ENCODE measurements at regions not wholly inside any gene's neighbourhood (a gene's known extent, or its start where the extent isn't known, plus 50 kb on each side); places are given as distances from the start of the nearest gene placed in this dataset.

DNA sequence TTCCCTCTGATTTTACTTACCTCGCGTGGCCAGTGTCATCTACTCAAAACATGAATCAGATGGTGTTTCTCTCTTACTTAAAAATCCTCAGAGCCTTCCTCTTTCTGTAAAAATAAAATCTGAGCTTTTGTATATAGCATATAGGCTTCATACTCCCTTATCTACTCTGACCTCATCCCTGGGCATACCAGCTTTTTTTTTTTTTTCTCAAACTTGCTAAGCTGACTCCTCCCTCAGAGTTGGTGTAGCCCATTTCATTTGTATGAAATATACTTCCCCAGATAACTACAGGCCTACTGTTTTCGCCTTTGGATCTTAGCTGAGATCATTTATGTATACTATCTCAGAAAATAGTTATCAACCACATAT is 648.9 kb upstream of the ALCAM start:
- Histone ChIP-seq H3K36me3 (ENCODE audit: control insufficient read depth, insufficient read depth, low read length) (no peaks in the 10 kb centered on the region), H3K4me3 (ENCODE audit: low read depth, low read length) (no peak overlapping the region), H3K9me3 (ENCODE audit: control insufficient read depth, insufficient read depth, low read length) (no peaks in the 10 kb centered on the region), H3K27ac (ENCODE audit: low read depth, low read length) (no peak overlapping the region), H3K27me3 (ENCODE audit: control insufficient read depth, insufficient read depth, low read length) (no peaks in the 10 kb centered on the region), H3K4me1 (ENCODE audit: control insufficient read depth, insufficient read depth, low read length) (no peaks in the 10 kb centered on the region)
- no CpG with 5 or more reads among the region's 3 CpGs for WGBS (ENCODE audit: insufficient coverage)
- DNase-seq (ENCODE audit: low read depth in 4 of 6, low spot score in 6 of 6): no peak

DNA sequence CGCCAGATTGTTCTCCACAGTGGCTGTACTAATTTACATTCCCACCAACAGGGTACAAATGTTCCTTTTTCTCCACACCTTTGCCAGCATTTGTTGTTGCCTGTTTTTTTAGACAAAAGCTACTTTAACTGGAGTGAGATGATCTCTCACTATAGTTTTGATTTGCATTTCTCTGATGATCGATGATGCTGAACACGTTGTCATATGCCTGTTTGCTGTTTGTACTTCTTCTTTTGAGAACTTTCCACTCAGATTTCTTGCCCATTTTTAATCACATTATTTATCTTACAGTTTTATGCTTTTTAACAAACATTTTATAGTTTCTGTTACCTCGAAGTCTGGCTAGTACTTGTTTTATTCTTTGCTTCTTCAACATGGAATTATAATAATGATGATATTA is 643.7 kb upstream of the ALCAM start:
- Histone ChIP-seq H3K9me3 (ENCODE audit: control insufficient read depth, insufficient read depth, low read length) (no peaks in the 10 kb centered on the region), H3K27me3 (ENCODE audit: control insufficient read depth, insufficient read depth, low read length) (no peaks in the 10 kb centered on the region), H3K4me1 (ENCODE audit: control insufficient read depth, insufficient read depth, low read length) (no peaks in the 10 kb centered on the region), H3K4me3 (ENCODE audit: low read depth, low read length) (no peak overlapping the region), H3K27ac (ENCODE audit: low read depth, low read length) (no peak overlapping the region), H3K36me3 (ENCODE audit: control insufficient read depth, insufficient read depth, low read length) (no peaks in the 10 kb centered on the region)
- WGBS (ENCODE audit: insufficient coverage): no CpG with 5 or more reads among the region's 4 CpGs
- no peak for DNase-seq (ENCODE audit: low read depth in 4 of 6, low spot score in 6 of 6)

DNA sequence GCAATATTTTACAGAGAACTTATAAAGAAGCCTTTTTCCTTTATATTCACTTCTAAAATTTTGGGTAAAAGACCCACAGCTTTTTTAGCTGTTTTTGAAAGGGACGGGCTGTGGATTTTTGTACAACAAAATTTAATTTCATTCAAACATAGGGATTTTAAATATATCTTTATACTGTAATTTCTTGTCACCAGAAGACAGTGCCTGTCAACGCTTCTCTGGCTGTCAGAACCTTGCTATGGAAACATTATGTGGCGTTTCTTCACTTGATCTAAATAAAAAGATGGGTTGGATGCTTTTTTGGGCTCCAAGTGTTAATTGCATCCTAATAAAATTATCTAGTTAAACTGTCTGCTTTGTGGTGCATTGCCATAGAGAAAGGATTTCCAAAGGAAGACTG is 635.6 kb upstream of the ALCAM start:
- no peak overlapping the region for H3K27ac ChIP-seq (ENCODE audit: low read depth, low read length)
- H3K36me3 ChIP-seq (ENCODE audit: control insufficient read depth, insufficient read depth, low read length): no peaks in the 10 kb centered on the region
- no peaks in the 10 kb centered on the region for H3K9me3 ChIP-seq (ENCODE audit: control insufficient read depth, insufficient read depth, low read length)
- WGBS (ENCODE audit: insufficient coverage): no CpG with 5 or more reads among the region's 3 CpGs
- DNase-seq (ENCODE audit: low read depth in 4 of 6, low spot score in 6 of 6): peak in 1 of 6 donors; percentile 14
- H3K27me3 ChIP-seq (ENCODE audit: control insufficient read depth, insufficient read depth, low read length): no peaks in the 10 kb centered on the region
- H3K4me3 ChIP-seq (ENCODE audit: low read depth, low read length): no peak overlapping the region
- no peaks in the 10 kb centered on the region for H3K4me1 ChIP-seq (ENCODE audit: control insufficient read depth, insufficient read depth, low read length)

DNA sequence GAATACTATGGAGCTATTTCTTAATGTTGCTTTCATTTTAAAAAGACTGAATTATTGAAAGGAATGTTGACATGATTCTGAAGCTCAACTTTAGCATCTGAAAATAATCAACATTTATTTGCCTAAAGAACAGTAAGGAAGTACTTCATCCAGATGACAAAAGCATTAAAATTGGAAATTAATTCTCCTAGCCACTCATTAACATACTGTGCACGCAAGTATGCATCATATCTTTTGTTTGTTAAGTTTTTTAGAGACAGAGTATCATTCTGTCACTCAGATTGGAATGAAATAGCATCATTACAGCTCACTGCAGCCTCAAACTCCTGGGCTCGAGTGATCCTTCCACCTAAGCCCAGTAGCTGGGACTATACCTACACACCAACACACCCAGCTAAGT is 632.1 kb upstream of the ALCAM start:
- H3K36me3 ChIP-seq (ENCODE audit: control insufficient read depth, insufficient read depth, low read length): no peaks in the 10 kb centered on the region
- no CpG with 5 or more reads among the region's 2 CpGs for WGBS (ENCODE audit: insufficient coverage)
- no peak overlapping the region for H3K4me3 ChIP-seq (ENCODE audit: low read depth, low read length)
- no peak for DNase-seq (ENCODE audit: low read depth in 4 of 6, low spot score in 6 of 6)
- H3K27ac ChIP-seq (ENCODE audit: low read depth, low read length): no peak overlapping the region
- no peaks in the 10 kb centered on the region for H3K9me3 ChIP-seq (ENCODE audit: control insufficient read depth, insufficient read depth, low read length)
- H3K4me1 ChIP-seq (ENCODE audit: control insufficient read depth, insufficient read depth, low read length): no peaks in the 10 kb centered on the region
- no peaks in the 10 kb centered on the region for H3K27me3 ChIP-seq (ENCODE audit: control insufficient read depth, insufficient read depth, low read length)

DNA sequence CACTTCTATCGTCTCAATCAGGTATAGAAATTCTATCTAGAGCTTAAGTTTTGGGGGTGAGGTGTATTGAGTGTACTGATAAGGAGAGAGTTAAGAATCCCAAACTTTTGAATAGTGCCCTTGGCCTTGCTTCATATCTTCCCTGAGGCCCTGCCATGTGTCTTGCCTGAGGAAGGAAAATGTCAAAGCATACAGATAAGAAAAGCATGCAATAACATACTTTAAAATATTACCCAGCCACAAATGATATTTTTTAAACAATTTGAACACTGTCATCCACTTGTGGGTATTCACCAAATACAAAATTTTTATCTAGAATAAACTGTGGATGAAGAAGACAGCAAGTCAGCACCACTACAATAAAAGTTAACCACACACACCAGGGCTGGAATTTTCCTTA is 631.0 kb upstream of the ALCAM start:
- no peaks in the 10 kb centered on the region for H3K9me3 ChIP-seq (ENCODE audit: control insufficient read depth, insufficient read depth, low read length)
- no CpG with 5 or more reads among the region's 1 CpG for WGBS (ENCODE audit: insufficient coverage)
- no peak overlapping the region for H3K4me3 ChIP-seq (ENCODE audit: low read depth, low read length)
- no peaks in the 10 kb centered on the region for H3K27me3 ChIP-seq (ENCODE audit: control insufficient read depth, insufficient read depth, low read length)
- H3K4me1 ChIP-seq (ENCODE audit: control insufficient read depth, insufficient read depth, low read length): no peaks in the 10 kb centered on the region
- H3K36me3 ChIP-seq (ENCODE audit: control insufficient read depth, insufficient read depth, low read length): no peaks in the 10 kb centered on the region
- DNase-seq (ENCODE audit: low read depth in 4 of 6, low spot score in 6 of 6): no peak
- H3K27ac ChIP-seq (ENCODE audit: low read depth, low read length): no peak overlapping the region

DNA sequence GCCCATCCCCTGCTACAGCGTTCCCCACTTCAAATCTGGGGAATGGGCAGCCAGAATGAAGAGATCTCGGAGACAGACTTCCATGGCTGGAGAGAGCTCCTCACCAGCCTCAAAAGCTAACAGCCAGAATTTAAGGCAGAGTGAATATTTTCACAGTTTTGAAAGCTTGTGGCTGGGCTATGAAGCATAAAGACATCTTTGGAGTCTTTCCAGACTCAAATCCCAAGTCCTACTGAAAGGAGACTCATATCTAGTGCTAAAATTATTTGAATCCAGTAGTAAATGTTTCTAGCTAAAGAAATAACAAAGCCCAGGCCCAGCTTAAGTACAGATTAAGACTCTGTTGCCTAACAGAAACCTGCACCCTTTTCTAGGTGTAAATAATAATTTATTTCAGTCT is 628.4 kb upstream of the ALCAM start:
- H3K36me3 ChIP-seq (ENCODE audit: control insufficient read depth, insufficient read depth, low read length): no peaks in the 10 kb centered on the region
- H3K4me3 ChIP-seq (ENCODE audit: low read depth, low read length): no peak overlapping the region
- 90% methylated on average over 2 of the region's 2 CpGs for WGBS (ENCODE audit: insufficient coverage)
- H3K9me3 ChIP-seq (ENCODE audit: control insufficient read depth, insufficient read depth, low read length): no peaks in the 10 kb centered on the region
- H3K27ac ChIP-seq (ENCODE audit: low read depth, low read length): no peak overlapping the region
- no peaks in the 10 kb centered on the region for H3K4me1 ChIP-seq (ENCODE audit: control insufficient read depth, insufficient read depth, low read length)
- peak in 1 of 6 donors; percentile 11 for DNase-seq (ENCODE audit: low read depth in 4 of 6, low spot score in 6 of 6)
- no peaks in the 10 kb centered on the region for H3K27me3 ChIP-seq (ENCODE audit: control insufficient read depth, insufficient read depth, low read length)

DNA sequence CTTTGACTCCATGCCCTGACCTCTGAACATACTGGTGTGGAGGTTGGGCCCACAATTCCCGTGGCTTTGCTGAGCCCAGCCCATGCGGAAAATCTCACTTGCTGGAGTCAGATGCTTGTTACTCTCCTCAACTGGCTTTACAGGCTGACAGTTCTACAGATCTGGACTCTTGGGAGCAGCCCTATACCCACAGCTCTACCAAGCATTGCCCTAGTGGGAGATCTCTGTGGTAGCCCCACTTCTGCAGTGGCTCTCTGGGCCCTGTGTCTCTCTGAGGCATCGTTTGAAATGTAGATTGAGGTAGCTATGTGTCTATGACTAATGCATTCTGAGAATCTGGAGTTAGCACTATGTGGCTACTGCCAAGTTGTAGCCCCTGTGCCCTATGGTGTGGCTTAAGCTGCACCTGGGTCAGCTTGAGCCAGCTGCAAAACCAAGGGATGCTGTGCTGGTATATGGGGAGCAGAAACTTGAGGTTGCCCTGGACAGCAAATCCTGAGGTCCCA is 625.8 kb upstream of the ALCAM start:
- Histone ChIP-seq H3K4me3 (ENCODE audit: low read depth, low read length) (no peak overlapping the region), H3K4me1 (ENCODE audit: control insufficient read depth, insufficient read depth, low read length) (no peaks in the 10 kb centered on the region), H3K27me3 (ENCODE audit: control insufficient read depth, insufficient read depth, low read length) (no peaks in the 10 kb centered on the region), H3K9me3 (ENCODE audit: control insufficient read depth, insufficient read depth, low read length) (no peaks in the 10 kb centered on the region), H3K36me3 (ENCODE audit: control insufficient read depth, insufficient read depth, low read length) (no peaks in the 10 kb centered on the region), H3K27ac (ENCODE audit: low read depth, low read length) (no peak overlapping the region)
- 100% methylated on average over 1 of the region's 3 CpGs for WGBS (ENCODE audit: insufficient coverage)
- DNase-seq (ENCODE audit: low read depth in 4 of 6, low spot score in 6 of 6): no peak

DNA sequence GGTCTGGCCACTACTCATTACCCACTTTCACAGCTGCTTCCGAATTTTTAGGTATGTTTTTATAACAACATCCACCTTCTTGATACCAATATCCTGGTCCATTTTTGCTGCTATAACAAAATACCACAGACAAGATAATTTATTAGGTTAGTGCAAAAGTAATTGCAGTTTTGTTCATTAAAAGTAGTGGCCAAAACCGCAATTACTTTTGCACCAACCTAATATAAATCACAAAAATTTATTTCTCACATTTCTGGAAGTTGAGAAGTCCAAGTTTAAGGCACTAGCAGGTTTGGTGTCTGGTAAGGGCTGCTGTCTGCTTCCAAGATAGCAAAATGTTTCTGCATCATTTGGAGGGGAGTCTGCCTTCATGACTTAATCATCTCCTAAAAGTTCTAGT is 624.7 kb upstream of the ALCAM start:
- no peak overlapping the region for H3K4me3 ChIP-seq (ENCODE audit: low read depth, low read length)
- WGBS (ENCODE audit: insufficient coverage): 100% methylated on average over 1 of the region's 2 CpGs
- H3K27me3 ChIP-seq (ENCODE audit: control insufficient read depth, insufficient read depth, low read length): no peaks in the 10 kb centered on the region
- DNase-seq (ENCODE audit: low read depth in 4 of 6, low spot score in 6 of 6): no peak
- no peaks in the 10 kb centered on the region for H3K4me1 ChIP-seq (ENCODE audit: control insufficient read depth, insufficient read depth, low read length)
- no peaks in the 10 kb centered on the region for H3K36me3 ChIP-seq (ENCODE audit: control insufficient read depth, insufficient read depth, low read length)
- H3K9me3 ChIP-seq (ENCODE audit: control insufficient read depth, insufficient read depth, low read length): no peaks in the 10 kb centered on the region
- no peak overlapping the region for H3K27ac ChIP-seq (ENCODE audit: low read depth, low read length)

DNA sequence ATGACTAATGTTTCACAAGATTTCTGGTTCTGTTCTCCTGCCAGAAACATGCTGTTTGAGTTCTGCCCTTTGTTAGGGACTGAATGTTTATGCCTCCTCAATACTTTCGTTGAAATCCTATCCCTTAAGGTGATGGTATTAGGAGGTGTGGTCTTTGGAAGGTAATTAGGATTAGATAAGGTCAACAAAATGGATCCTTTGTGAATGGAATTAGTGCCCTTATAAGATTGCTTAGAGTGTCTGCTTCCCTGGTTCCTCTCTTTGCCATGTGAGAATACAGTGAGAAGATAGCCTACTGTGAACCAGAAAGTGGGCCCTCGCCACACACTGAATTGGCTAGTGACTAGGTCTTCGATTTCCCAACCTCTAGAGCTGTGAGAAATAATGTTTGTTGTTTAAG is 621.4 kb upstream of the ALCAM start:
- Histone ChIP-seq H3K36me3 (ENCODE audit: control insufficient read depth, insufficient read depth, low read length) (no peaks in the 10 kb centered on the region), H3K4me3 (ENCODE audit: low read depth, low read length) (no peak overlapping the region), H3K9me3 (ENCODE audit: control insufficient read depth, insufficient read depth, low read length) (no peaks in the 10 kb centered on the region), H3K27me3 (ENCODE audit: control insufficient read depth, insufficient read depth, low read length) (no peaks in the 10 kb centered on the region), H3K4me1 (ENCODE audit: control insufficient read depth, insufficient read depth, low read length) (no peaks in the 10 kb centered on the region), H3K27ac (ENCODE audit: low read depth, low read length) (no peak overlapping the region)
- DNase-seq (ENCODE audit: low read depth in 4 of 6, low spot score in 6 of 6): no peak
- WGBS (ENCODE audit: insufficient coverage): 80% methylated on average over 1 of the region's 3 CpGs

DNA sequence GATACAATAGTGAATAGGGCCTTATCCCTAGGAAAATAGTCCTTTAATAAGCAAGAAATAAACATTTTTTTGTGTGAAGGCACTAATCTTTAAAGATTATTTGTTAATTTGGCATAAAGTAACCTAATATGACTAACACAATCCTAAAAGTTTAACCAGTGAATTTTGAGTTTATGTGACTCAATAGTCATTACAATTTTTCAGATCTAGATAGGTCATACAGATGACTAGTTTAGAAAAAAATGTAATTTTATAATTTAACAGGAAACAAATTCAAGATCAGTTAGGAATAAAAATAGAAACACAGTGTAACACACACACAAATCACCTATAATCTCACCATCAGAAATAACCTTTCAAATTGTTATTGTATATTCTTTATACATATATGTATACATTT is 620.7 kb upstream of the ALCAM start:
- Histone ChIP-seq H3K9me3 (ENCODE audit: control insufficient read depth, insufficient read depth, low read length) (no peaks in the 10 kb centered on the region), H3K4me3 (ENCODE audit: low read depth, low read length) (no peak overlapping the region), H3K4me1 (ENCODE audit: control insufficient read depth, insufficient read depth, low read length) (no peaks in the 10 kb centered on the region), H3K27ac (ENCODE audit: low read depth, low read length) (no peak overlapping the region), H3K27me3 (ENCODE audit: control insufficient read depth, insufficient read depth, low read length) (no peaks in the 10 kb centered on the region), H3K36me3 (ENCODE audit: control insufficient read depth, insufficient read depth, low read length) (no peaks in the 10 kb centered on the region)
- DNase-seq (ENCODE audit: low read depth in 4 of 6, low spot score in 6 of 6): no peak
